ENCODE measurements at regions not wholly inside any gene's neighbourhood (a gene's known extent, or its start where the extent isn't known, plus 50 kb on each side); places are given as distances from the start of the nearest gene placed in this dataset.

DNA sequence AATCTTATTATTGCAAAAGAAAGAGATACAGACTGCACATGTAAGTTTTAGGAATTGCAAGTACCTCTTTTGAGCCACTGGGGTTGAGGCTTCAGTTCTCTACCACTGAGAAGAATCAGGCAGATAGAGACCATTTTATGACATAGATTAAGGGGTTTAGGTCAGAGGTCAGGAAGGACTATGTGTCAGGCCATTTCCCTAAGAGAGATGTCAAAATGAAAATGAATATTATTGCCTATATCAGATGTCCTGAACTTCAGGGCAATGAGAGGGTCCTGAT lies 113.7 kb downstream of the GATA6 start:
- Mint-ChIP-seq H3K27me3 (ENCODE audit: low read depth, poor library complexity) (peaks cover 15% of the 10 kb centered on the region), H3K4me1 (no peaks in the 10 kb centered on the region), H3K9me3 (no peaks in the 10 kb centered on the region), H3K27ac (no peak overlapping the region), H3K4me3 (no peak overlapping the region), H3K36me3 (ENCODE audit: low read depth) (no peaks in the 10 kb centered on the region)
- TF ChIP-seq, protein P1, sequence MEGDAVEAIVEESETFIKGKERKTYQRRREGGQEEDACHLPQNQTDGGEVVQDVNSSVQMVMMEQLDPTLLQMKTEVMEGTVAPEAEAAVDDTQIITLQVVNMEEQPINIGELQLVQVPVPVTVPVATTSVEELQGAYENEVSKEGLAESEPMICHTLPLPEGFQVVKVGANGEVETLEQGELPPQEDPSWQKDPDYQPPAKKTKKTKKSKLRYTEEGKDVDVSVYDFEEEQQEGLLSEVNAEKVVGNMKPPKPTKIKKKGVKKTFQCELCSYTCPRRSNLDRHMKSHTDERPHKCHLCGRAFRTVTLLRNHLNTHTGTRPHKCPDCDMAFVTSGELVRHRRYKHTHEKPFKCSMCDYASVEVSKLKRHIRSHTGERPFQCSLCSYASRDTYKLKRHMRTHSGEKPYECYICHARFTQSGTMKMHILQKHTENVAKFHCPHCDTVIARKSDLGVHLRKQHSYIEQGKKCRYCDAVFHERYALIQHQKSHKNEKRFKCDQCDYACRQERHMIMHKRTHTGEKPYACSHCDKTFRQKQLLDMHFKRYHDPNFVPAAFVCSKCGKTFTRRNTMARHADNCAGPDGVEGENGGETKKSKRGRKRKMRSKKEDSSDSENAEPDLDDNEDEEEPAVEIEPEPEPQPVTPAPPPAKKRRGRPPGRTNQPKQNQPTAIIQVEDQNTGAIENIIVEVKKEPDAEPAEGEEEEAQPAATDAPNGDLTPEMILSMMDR (IDR thresholded peaks at IDR 0.05): no peak
- DNase-seq: no peak

DNA sequence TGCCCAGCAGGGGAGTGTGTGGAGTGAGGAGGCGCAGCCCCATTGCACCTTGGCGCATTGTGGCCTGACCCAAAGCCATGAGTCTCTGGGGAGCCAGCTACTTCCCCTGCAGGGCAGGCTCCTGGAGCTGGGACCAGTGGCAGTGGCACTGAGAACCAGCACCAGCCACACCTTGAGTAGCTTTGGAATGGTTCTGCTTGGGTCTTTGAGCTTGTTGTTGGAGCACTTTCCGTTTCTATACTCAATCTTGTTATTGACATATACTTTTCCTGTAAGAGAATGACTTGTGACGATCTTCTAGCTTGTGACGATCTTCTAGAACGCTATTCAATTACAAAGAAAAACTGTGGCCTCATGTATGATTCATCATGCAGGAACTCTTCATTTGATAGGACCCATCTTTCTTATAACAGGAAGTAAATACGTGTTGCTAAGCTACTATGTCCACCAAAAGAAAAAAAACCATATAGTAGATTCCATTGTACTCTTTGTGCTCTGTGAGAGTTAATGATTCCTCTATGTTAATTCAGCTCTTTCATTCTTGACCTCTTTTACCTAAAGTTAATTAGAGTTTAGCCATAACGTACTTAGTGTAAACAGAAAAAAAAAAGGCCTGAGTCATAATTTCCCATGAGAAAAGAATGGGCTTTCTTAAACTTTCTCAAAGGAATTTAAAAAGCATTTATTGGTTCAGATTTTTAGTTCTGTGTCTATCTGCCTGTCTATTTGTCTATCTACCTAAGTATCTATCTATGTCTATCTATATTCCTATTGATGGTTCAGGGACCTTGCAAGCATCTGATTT lies 113.1 kb downstream of the GATA6 start:
- TF ChIP-seq, protein P1 (IDR thresholded peaks at IDR 0.05): no peak
- no peak for DNase-seq
- H3K36me3 Mint-ChIP-seq (ENCODE audit: low read depth): no peaks in the 10 kb centered on the region
- no peaks in the 10 kb centered on the region for H3K9me3 Mint-ChIP-seq
- no peak overlapping the region for H3K4me3 Mint-ChIP-seq
- peaks cover 4% of the 10 kb centered on the region for H3K4me1 Mint-ChIP-seq
- H3K27me3 Mint-ChIP-seq (ENCODE audit: low read depth, poor library complexity): peaks cover 15% of the 10 kb centered on the region
- no peak overlapping the region for H3K27ac Mint-ChIP-seq

DNA sequence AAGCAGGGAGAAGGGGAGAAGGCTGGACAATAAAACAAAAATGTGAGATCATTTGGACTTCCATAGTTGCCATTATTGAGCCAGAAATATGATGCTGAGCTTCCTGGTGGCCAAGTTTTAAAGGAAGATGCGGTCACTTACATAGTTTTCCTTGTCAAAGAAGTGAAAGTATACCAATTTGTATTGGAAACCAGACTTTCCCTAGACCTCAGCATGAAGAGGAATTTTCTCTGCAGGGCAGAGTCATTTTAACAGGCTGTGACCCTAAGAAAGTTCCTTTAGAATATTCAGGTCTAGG lies 111.0 kb downstream of the GATA6 start:
- H3K36me3 Mint-ChIP-seq (ENCODE audit: low read depth): no peaks in the 10 kb centered on the region
- H3K27ac Mint-ChIP-seq: no peak overlapping the region
- H3K4me1 Mint-ChIP-seq: peaks cover 17% of the 10 kb centered on the region
- no peak overlapping the region for H3K4me3 Mint-ChIP-seq
- TF ChIP-seq, protein P1 (IDR thresholded peaks at IDR 0.05): no peak
- no peak for DNase-seq
- peaks cover 5% of the 10 kb centered on the region for H3K27me3 Mint-ChIP-seq (ENCODE audit: low read depth, poor library complexity)
- peaks cover 5% of the 10 kb centered on the region for H3K9me3 Mint-ChIP-seq

DNA sequence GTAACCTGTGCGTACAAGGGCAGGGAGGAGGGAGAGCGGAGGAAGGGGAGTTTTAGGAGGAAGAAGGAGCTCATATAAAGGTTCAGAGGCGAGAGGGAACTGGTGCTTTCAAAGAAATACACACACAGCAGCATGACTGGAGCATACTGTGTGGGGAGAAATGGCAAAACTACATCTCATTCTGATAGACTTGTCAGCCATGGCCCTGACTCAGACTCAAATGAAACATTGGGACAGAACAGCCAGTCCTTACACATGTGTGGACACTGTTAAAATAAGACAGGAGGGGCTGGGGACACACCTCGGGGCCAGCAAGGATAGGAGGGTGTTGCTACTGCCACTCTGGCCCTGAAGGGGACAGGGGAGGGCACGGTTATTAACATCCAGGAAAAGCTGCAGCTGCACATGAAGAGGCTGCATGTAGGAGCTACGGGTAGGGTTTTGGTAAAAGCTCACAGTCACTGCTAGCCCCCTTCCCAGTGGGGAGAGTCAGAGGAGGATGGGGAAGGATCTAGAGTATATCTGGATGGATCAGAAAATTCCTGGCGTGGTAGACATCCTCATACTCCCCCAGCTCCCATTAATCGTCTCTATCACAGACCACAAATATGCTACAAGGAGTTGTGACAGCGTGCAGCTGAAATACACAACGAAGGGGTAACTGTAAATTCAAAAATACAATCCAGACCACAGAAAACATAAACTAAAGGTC lies 110.5 kb downstream of the GATA6 start:
- TF ChIP-seq, protein P1 (IDR thresholded peaks at IDR 0.05): no peak
- Mint-ChIP-seq H3K4me3 (no peak overlapping the region), H3K27me3 (ENCODE audit: low read depth, poor library complexity) (peaks cover 5% of the 10 kb centered on the region), H3K27ac (no peak overlapping the region), H3K9me3 (peaks cover 7% of the 10 kb centered on the region), H3K36me3 (ENCODE audit: low read depth) (no peaks in the 10 kb centered on the region), H3K4me1 (peaks cover 17% of the 10 kb centered on the region)
- DNase-seq: no peak

DNA sequence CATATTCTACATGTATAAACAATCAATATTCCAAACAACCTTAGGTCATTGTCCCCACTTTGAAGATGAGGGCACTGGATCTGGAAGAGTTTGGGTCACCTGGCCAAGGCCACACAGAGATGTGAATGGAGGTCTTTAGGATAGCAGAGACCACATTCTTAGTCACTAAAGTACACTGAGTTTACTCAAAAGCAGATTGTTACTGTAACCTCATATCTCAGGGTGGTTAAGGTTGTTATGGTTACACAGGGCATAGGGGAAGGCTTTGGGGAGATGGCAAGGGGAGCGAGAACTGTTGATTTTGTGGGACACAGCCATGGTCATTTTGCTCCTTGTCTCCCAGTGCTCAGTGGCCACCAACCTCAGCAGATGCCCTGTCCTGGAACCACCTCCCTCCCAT lies 109.4 kb downstream of the GATA6 start:
- DNase-seq: no peak
- H3K4me3 Mint-ChIP-seq: no peak overlapping the region
- no peaks in the 10 kb centered on the region for H3K36me3 Mint-ChIP-seq (ENCODE audit: low read depth)
- H3K27ac Mint-ChIP-seq: no peak overlapping the region
- peaks cover 2% of the 10 kb centered on the region for H3K27me3 Mint-ChIP-seq (ENCODE audit: low read depth, poor library complexity)
- H3K4me1 Mint-ChIP-seq: peaks cover 17% of the 10 kb centered on the region
- TF ChIP-seq, protein P1 (IDR thresholded peaks at IDR 0.05): no peak
- peaks cover 14% of the 10 kb centered on the region for H3K9me3 Mint-ChIP-seq

DNA sequence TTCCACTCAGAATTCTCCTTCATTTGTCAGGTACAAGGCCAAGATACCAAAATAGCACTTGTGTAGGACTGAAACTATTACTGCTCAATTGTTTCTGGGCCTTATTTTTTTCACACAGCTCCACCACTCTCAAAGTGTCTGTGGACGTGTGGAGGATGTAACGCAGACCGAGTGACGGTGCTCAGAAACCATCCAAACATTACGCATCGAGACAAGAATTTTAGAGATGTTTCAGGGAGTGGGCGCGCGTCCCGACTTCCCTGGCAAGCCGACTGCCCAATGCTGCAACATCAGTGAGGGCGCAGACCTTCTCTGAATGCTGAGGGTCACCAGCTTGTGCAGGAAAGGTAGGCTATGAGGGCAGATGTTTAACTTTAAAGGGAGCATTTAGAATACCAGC lies 108.4 kb downstream of the GATA6 start:
- H3K36me3 Mint-ChIP-seq (ENCODE audit: low read depth): no peaks in the 10 kb centered on the region
- TF ChIP-seq, protein P1 (IDR thresholded peaks at IDR 0.05): no peak
- peaks cover 17% of the 10 kb centered on the region for H3K4me1 Mint-ChIP-seq
- H3K27me3 Mint-ChIP-seq (ENCODE audit: low read depth, poor library complexity): peaks cover 8% of the 10 kb centered on the region
- no peak overlapping the region for H3K4me3 Mint-ChIP-seq
- H3K27ac Mint-ChIP-seq: no peak overlapping the region
- DNase-seq: no peak
- peaks cover 15% of the 10 kb centered on the region for H3K9me3 Mint-ChIP-seq
